ENCODE measurements at regions not wholly inside any gene's neighbourhood (a gene's known extent, or its start where the extent isn't known, plus 50 kb on each side); places are given as distances from the start of the nearest gene placed in this dataset.

DNA sequence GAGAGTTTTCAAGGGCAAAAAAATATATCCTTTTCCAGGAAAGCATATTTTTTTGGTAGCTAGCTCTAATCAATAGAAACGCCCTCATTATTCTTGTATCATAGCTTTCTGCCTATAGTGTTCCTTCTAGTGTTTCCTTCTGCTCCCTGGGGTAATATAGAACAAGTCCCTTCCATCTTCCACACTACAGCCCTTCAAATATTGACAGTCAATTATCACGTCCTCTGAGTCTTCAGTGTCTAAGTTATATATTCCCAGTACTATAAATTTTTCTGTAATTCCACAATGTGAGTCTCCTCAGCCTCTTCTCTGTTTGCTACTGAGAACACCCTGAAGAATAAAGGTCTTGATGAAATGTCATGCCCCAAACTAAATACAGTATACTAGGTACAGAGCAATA lies 1088.0 kb upstream of the PCDH7 start:
- FAIRE-seq = no peak
- Histone ChIP-seq H3K27ac (ENCODE audit: low read depth in 2 of 2, low read length in 2 of 2) (no peak overlapping the region), H3K27me3 (ENCODE audit: control insufficient read depth, insufficient read depth, low read length) (no peaks in the 10 kb centered on the region), H3K9ac (ENCODE audit: low read length in 3 of 3) (no peak overlapping the region), H3K9me3 (ENCODE audit: control insufficient read depth in 2 of 3, insufficient read depth in 1 of 3, low read length in 3 of 3) (no peaks in the 10 kb centered on the region), H3K4me3 (ENCODE audit: low read length in 3 of 3) (no peak overlapping the region), H3K36me3 (ENCODE audit: control insufficient read depth in 2 of 3, insufficient read depth in 3 of 3, low read length in 3 of 3) (no peaks in the 10 kb centered on the region), H3K4me1 (ENCODE audit: control insufficient read depth in 2 of 3, insufficient read depth in 2 of 3, low read depth in 1 of 3, low read length in 3 of 3) (no peaks in the 10 kb centered on the region)
- TF ChIP-seq CTCF (IDR thresholded peaks at IDR 0.05; ENCODE audit: borderline replicate concordance, extremely low read depth, insufficient read depth) = no peak
- no peak for DNase-seq
- intact Hi-C loops (cut with DNase I) = no loop called here

- DNase-seq = no peak
- no peaks in the 10 kb centered on the region for H3K4me1 ChIP-seq (ENCODE audit: control insufficient read depth in 2 of 3, insufficient read depth in 2 of 3, low read depth in 1 of 3, low read length in 3 of 3)
- no peaks in the 10 kb centered on the region for H3K9me3 ChIP-seq (ENCODE audit: control insufficient read depth in 2 of 3, insufficient read depth in 1 of 3, low read length in 3 of 3)
- no peak overlapping the region for H3K27ac ChIP-seq (ENCODE audit: low read depth in 2 of 2, low read length in 2 of 2)
- H3K4me3 ChIP-seq (ENCODE audit: low read length in 3 of 3) = no peak overlapping the region
- FAIRE-seq = no peak
- no peaks in the 10 kb centered on the region for H3K27me3 ChIP-seq (ENCODE audit: control insufficient read depth, insufficient read depth, low read length)
- intact Hi-C loops (cut with DNase I) = no loop called here
- no peak overlapping the region for H3K9ac ChIP-seq (ENCODE audit: low read length in 3 of 3)
- H3K36me3 ChIP-seq (ENCODE audit: control insufficient read depth in 2 of 3, insufficient read depth in 3 of 3, low read length in 3 of 3) = no peaks in the 10 kb centered on the region
- TF ChIP-seq CTCF (IDR thresholded peaks at IDR 0.05; ENCODE audit: borderline replicate concordance, extremely low read depth, insufficient read depth) = no peak
Measured at GRCh38 chr4:29636961-29637360, 1083.2 kb upstream of the PCDH7 start.

DNA sequence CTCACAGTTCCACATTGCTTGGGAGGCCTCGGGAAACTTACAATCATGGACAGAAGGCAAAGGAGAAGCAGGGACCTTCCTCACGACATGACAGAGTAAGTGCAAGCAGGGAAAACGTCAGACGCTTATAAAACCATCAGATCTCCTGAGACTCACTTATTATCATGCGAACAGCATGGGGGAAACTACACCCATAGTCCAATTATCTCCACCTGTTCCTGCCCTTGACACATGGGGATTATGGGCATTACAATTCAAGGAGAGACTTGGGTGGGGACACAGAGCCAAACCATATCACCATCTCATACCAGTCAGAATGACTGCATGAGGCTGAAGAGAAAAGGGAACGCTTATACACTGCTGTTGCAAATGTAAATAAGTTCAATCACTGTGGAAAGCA lies 1066.9 kb upstream of the PCDH7 start:
- intact Hi-C loops (cut with DNase I) = no loop called here
- no peak for FAIRE-seq
- DNase-seq = no peak
- no peaks in the 10 kb centered on the region for H3K4me1 ChIP-seq (ENCODE audit: control insufficient read depth in 2 of 3, insufficient read depth in 2 of 3, low read depth in 1 of 3, low read length in 3 of 3)
- no peaks in the 10 kb centered on the region for H3K9me3 ChIP-seq (ENCODE audit: control insufficient read depth in 2 of 3, insufficient read depth in 1 of 3, low read length in 3 of 3)
- no peaks in the 10 kb centered on the region for H3K27me3 ChIP-seq (ENCODE audit: control insufficient read depth, insufficient read depth, low read length)
- no peak overlapping the region for H3K4me3 ChIP-seq (ENCODE audit: low read length in 3 of 3)
- no peak for TF ChIP-seq CTCF (IDR thresholded peaks at IDR 0.05; ENCODE audit: borderline replicate concordance, extremely low read depth, insufficient read depth)
- H3K36me3 ChIP-seq (ENCODE audit: control insufficient read depth in 2 of 3, insufficient read depth in 3 of 3, low read length in 3 of 3) = no peaks in the 10 kb centered on the region
- no peak overlapping the region for H3K9ac ChIP-seq (ENCODE audit: low read length in 3 of 3)
- H3K27ac ChIP-seq (ENCODE audit: low read depth in 2 of 2, low read length in 2 of 2) = no peak overlapping the region

DNA sequence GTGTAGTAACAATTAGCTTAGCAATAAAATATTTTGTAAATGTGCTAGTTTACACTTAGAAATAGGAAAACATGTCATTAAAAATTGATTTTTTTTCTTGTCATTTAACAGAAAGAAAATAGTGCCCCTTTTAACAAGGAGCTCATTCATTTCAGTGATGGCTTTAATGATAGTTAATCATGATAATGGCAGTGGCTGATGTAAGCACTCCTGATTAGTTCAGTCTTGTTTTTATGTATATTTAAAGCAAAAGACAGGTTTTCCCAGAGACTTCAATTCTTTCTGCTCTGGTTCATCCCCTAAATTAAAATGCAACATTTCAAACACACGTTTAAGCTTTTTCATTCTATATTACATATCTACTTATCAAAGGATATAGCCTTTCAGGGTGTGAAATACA lies 1039.5 kb upstream of the PCDH7 start:
- H3K27ac ChIP-seq (ENCODE audit: low read depth in 2 of 2, low read length in 2 of 2) = no peak overlapping the region
- no peak for TF ChIP-seq CTCF (IDR thresholded peaks at IDR 0.05; ENCODE audit: borderline replicate concordance, extremely low read depth, insufficient read depth)
- no peaks in the 10 kb centered on the region for H3K36me3 ChIP-seq (ENCODE audit: control insufficient read depth in 2 of 3, insufficient read depth in 3 of 3, low read length in 3 of 3)
- no peak overlapping the region for H3K4me3 ChIP-seq (ENCODE audit: low read length in 3 of 3)
- DNase-seq (no peak), FAIRE-seq (no peak)
- no peaks in the 10 kb centered on the region for H3K4me1 ChIP-seq (ENCODE audit: control insufficient read depth in 2 of 3, insufficient read depth in 2 of 3, low read depth in 1 of 3, low read length in 3 of 3)
- H3K9ac ChIP-seq (ENCODE audit: low read length in 3 of 3) = no peak overlapping the region
- no peaks in the 10 kb centered on the region for H3K27me3 ChIP-seq (ENCODE audit: control insufficient read depth, insufficient read depth, low read length)
- intact Hi-C loops (cut with DNase I) = no loop called here
- no peaks in the 10 kb centered on the region for H3K9me3 ChIP-seq (ENCODE audit: control insufficient read depth in 2 of 3, insufficient read depth in 1 of 3, low read length in 3 of 3)
